AG20443 (cell line): ENCODE measurements at regions not wholly inside any gene's neighbourhood (a gene's known extent, or its start where the extent isn't known, plus 50 kb on each side); places are given as distances from the start of the nearest gene placed in this dataset.
"Not testable (repeated sequence)": the region's sequence is repeated elsewhere in the genome, so short reads cannot be mapped to it uniquely, and the experiment has no call there.

ENCODE experiments used
- DNase-seq: peaks from one replicate; pipeline ENCODE4 v3.0.0; 2012; ENCODE audit warnings: low spot score, mixed read lengths

- DNase-seq = no peak
These were observed 200.2 kb upstream of the SLC38A2 start for GRCh38 chr12:46572644-46573346.

DNA sequence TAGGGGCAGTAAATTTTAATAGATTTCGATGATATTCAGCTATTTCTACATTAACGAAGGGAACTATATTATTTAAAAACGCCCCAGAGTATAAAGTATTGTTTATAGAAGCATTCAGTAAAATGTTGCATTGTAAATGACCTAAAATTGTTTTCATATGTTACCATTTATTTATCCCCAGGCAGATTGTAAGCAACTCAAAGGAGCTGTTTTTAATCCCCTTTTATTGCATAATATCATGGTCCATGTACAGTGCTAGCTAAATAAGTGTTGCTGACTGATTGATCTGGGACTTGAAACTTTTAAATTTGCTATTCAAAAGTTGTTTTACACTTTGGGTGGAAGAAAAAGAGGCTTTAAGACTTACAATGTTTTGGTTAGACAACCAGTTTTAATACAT, 199.0 kb upstream of the SLC38A2 start:
- DNase-seq = no peak

GRCh38 chr12:46569826-46570439, 197.4 kb upstream of the SLC38A2 start:
- no peak for DNase-seq

GRCh38 chr12:46567667-46568066, 195.1 kb upstream of the SLC38A2 start:
- DNase-seq = no peak

GRCh38 chr12:46562625-46563225, 190.2 kb upstream of the SLC38A2 start:
- peak; percentile 54 for DNase-seq

DNA sequence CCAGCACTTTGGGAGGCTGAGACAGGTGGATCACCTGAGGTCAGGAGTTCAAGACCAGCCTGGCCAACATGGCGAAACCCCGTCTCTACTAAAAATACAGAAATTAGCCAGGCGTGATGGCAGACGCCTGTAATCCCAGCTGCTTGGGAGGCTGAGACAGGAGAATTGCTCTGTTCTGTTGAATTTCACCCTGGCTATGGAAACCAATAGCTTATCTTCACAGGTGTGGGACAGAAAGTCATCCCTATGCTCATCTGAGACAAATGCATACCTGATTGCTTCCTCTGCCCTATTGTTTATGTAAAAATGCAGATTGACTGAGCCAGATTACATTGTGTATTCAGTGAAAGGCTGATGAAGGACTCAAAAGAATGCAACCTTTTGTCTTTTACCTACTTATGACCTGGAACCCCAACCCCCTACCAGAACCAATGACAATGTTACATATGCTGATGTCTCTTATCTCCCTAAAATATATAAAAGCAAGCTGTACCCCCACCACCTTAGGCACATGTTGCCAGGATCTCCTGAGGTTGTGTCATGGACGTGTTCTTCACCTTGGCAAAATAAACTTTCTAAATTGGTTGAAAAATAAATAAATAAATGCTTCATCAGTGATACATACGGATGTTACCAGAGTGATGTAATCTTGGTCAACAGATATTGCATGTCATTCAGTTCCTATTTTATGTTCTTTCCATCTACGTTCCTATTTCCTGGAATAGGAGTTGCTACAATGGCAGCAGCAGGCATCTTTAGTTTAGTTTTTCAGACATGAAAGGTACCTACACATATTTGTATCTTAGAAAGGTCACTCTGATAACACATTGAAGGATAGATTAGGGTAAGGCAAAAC, 189.4 kb upstream of the SLC38A2 start:
- not testable (repeated sequence) for DNase-seq

DNA sequence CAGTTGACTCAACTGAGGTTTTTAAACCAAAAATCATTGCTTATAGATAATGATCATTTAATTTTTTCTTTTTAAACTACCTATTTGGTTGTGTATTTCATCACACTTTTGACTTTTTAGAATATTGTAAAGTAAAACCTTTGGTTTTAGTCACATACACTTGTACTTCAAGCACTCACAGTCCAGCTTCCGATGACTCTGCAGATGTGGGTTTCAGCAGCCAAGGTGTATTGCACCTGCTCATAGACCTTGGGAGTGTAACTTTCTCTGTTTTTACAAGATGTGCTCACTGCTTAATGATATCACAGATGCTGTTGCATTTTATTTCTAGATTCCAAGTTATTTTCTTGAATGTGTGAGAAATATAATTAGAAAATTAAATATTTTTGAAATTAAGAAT, 188.3 kb upstream of the SLC38A2 start:
- DNase-seq = no peak

GRCh38 chr12:46560089-46560488, 187.5 kb upstream of the SLC38A2 start:
- DNase-seq = no peak

DNA sequence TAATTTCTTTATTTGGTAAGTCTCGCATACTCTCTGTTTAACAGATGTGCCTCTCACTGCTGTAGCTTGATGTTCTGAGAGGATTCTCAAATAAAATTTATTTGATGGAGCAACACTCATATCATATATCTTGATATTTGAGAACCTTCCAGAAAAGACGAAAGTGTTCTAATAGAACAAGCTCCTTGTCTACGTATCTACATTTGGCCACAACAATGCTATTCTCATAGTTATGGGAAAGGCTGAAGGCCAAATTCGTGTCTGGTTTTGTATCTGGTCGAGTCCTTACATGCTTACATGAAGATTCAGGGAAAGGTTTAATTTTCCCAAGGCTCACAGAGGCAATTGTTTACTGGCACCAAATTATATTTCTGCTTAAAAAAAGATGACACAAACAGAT, 186.7 kb upstream of the SLC38A2 start:
- DNase-seq = peak; percentile 19

GRCh38 chr12:46558677-46559076, 186.1 kb upstream of the SLC38A2 start:
- DNase-seq = no peak

GRCh38 chr12:46557539-46558373, 185.2 kb upstream of the SLC38A2 start:
- no peak for DNase-seq

- DNase-seq = peak; percentile 39
These were observed 184.4 kb upstream of the SLC38A2 start for GRCh38 chr12:46556819-46557524.

DNA sequence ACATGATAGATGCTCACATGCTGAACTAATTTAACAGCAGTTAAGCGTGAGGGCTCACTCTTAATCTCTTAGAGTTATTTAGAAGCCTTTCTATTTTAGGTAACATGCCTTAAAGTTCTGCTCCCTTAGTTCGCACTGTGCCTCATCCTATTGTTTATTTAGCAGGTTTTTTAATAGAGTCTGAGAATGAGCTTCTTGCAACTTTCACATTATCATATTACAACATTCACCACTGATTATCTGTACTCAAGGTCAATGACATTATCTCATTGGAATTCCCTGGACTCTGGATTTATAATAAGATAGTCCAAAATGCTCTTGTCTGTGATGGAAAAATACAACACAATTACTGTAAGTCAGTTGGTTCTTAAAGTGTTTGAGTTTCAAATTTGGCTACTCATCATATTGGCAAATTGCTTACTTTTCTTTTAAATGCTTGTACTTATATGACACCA, 183.6 kb upstream of the SLC38A2 start:
- peak; percentile 40 for DNase-seq

DNA sequence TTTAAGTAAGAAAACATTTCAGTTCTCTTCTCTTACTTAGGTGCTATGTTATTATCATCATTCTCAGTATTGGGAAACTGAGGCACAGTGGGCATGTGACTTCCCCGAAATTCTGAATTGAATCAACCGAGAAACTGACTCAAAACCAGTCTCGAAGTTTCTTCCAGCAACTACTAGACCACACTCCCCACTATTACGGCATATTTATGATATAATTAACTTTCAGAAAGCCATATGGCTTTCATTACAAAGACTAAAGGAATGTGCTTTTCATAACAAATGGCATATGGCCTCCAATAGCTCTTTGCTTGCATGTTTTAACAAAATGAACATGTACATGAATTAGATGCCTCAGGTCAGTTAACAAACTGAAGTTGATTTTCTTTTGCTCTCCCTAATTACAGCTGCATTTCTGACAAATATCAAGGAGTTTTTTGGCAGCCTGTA, 182.9 kb upstream of the SLC38A2 start:
- peak; percentile 53 for DNase-seq

DNA sequence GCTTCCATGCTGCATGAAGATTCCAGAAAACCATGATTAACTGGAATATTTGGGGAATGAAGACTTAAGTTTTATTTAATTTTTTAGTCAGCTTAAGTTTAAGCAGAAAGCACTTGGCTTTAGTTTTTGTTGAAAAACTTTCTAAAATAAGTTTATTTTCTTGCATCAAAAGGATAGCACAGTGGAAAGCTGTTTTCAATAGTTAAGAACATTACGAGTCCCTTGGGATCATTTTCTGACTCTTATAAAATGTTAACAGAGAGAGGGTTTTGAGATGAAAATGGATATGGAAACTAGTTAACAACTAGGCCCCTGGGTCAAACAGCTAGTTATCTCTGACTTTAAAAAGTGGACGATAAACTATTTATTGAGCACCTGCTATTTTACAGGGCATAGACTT, 181.9 kb upstream of the SLC38A2 start:
- DNase-seq = no peak

GRCh38 chr12:46553911-46554310, 181.3 kb upstream of the SLC38A2 start:
- no peak for DNase-seq

- no peak for DNase-seq
These were observed 180.7 kb upstream of the SLC38A2 start for GRCh38 chr12:46553266-46553665.

DNA sequence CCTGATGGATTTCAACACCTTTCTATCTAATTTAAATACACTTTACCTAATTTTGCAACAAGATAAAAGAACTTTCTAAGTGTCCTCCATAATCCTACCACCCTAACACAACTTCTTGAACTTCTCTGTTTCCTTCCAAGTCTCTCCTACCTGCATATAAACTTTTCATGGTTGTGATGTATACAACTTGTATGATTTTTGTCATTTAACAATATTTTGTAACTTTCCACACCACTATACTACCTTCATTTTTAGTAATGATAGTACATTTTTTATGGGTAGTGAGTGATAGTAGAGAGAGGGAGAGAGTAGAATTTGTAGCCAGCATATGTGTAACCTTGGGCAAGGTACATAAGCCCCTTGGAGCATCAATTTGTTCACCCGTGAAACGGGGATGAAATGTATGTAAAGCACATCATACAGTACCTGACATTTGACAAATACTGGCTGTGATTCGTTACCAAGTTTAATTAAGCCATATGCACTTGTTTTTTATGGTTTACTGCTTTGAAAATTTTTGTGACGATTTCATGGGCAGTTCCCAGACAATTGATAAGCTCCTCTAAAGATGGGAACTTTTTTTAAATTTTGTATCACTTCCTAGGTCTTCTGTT, 177.8 kb upstream of the SLC38A2 start:
- DNase-seq = no peak

- no peak for DNase-seq
These were observed 177.1 kb upstream of the SLC38A2 start for GRCh38 chr12:46549527-46550265.
